ENCODE measurements at regions not wholly inside any gene's neighbourhood (a gene's known extent, or its start where the extent isn't known, plus 50 kb on each side); places are given as distances from the start of the nearest gene placed in this dataset.

- Histone ChIP-seq H3K27ac (ENCODE audit: low read length) (no peak overlapping the region), H3K36me3 (ENCODE audit: control insufficient read depth, insufficient read depth, low read length) (no peaks in the 10 kb centered on the region), H3K9me3 (ENCODE audit: control insufficient read depth, insufficient read depth, low read length) (no peaks in the 10 kb centered on the region), H3K4me1 (ENCODE audit: control insufficient read depth, insufficient read depth, low read length) (no peaks in the 10 kb centered on the region), H3K4me3 (ENCODE audit: low read length) (no peak overlapping the region), H3K27me3 (ENCODE audit: control insufficient read depth, insufficient read depth, low read length) (no peaks in the 10 kb centered on the region)
- WGBS (ENCODE audit: insufficient coverage), result no CpG with 5 or more reads among the region's 1 CpG
- no peak for TF ChIP-seq CTCF (IDR thresholded peaks at IDR 0.05)
- Mint-ChIP-seq H3K4me1 (no peaks in the 10 kb centered on the region), H3K27ac (no peak overlapping the region), H3K9me3 (no peaks in the 10 kb centered on the region), H3K27me3 (ENCODE audit: low read depth in 2 of 2) (no peaks in the 10 kb centered on the region), H3K4me3 (no peak overlapping the region), H3K36me3 (no peaks in the 10 kb centered on the region)
- ATAC-seq (no peak), DNase-seq (no peak)
- intact Hi-C loops (cut with micrococcal nuclease), result no loop called here
Observed at GRCh38 chr20:24834310-24834709, 114.8 kb upstream of the CST7 start.

- no peak for ATAC-seq
- peaks cover 0 to 3% of the 10 kb centered on the region in 2 donors for H3K27me3 Mint-ChIP-seq (ENCODE audit: low read depth in 2 of 2)
Observed at GRCh38 chr20:24835195-24835594, 113.9 kb upstream of the CST7 start.

GRCh38 chr20:24836041-24836533 is 113.0 kb upstream of the CST7 start:
- Histone ChIP-seq H3K4me1 (ENCODE audit: control insufficient read depth, insufficient read depth, low read length) (no peaks in the 10 kb centered on the region), H3K9me3 (ENCODE audit: control insufficient read depth, insufficient read depth, low read length) (no peaks in the 10 kb centered on the region), H3K27ac (ENCODE audit: low read length) (no peak overlapping the region), H3K36me3 (ENCODE audit: control insufficient read depth, insufficient read depth, low read length) (no peaks in the 10 kb centered on the region), H3K27me3 (ENCODE audit: control insufficient read depth, insufficient read depth, low read length) (no peaks in the 10 kb centered on the region), H3K4me3 (ENCODE audit: low read length) (no peak overlapping the region)
- H3K36me3 Mint-ChIP-seq, result no peaks in the 10 kb centered on the region
- H3K9me3 Mint-ChIP-seq, result no peaks in the 10 kb centered on the region
- intact Hi-C loops (cut with micrococcal nuclease), result no loop called here
- H3K27ac Mint-ChIP-seq, result no peak overlapping the region
- WGBS (ENCODE audit: insufficient coverage), result 69% methylated on average over 3 of the region's 3 CpGs
- H3K27me3 Mint-ChIP-seq (ENCODE audit: low read depth in 2 of 2), result peaks cover 0 to 6% of the 10 kb centered on the region in 2 donors
- H3K4me1 Mint-ChIP-seq, result no peaks in the 10 kb centered on the region
- ATAC-seq (no peak), DNase-seq (no peak)
- no peak for TF ChIP-seq CTCF (IDR thresholded peaks at IDR 0.05)
- H3K4me3 Mint-ChIP-seq, result no peak overlapping the region

More at GRCh38 chr20:24835195-24835594, 113.9 kb upstream of the CST7 start:
- Histone ChIP-seq H3K27me3 (ENCODE audit: control insufficient read depth, insufficient read depth, low read length) (no peaks in the 10 kb centered on the region), H3K9me3 (ENCODE audit: control insufficient read depth, insufficient read depth, low read length) (no peaks in the 10 kb centered on the region), H3K4me3 (ENCODE audit: low read length) (no peak overlapping the region), H3K36me3 (ENCODE audit: control insufficient read depth, insufficient read depth, low read length) (no peaks in the 10 kb centered on the region), H3K4me1 (ENCODE audit: control insufficient read depth, insufficient read depth, low read length) (no peaks in the 10 kb centered on the region), H3K27ac (ENCODE audit: low read length) (no peak overlapping the region)
- no peaks in the 10 kb centered on the region for H3K4me1 Mint-ChIP-seq
- no peaks in the 10 kb centered on the region for H3K9me3 Mint-ChIP-seq
- 90% methylated on average over 5 of the region's 5 CpGs for WGBS (ENCODE audit: insufficient coverage)
- TF ChIP-seq CTCF (IDR thresholded peaks at IDR 0.05), result no peak
- intact Hi-C loops (cut with micrococcal nuclease), result no loop called here
- no peaks in the 10 kb centered on the region for H3K36me3 Mint-ChIP-seq
- no peak overlapping the region for H3K27ac Mint-ChIP-seq
- DNase-seq, result no peak
- H3K4me3 Mint-ChIP-seq, result no peak overlapping the region

- no peaks in the 10 kb centered on the region for H3K36me3 Mint-ChIP-seq
- Histone ChIP-seq H3K4me3 (ENCODE audit: low read length) (no peak overlapping the region), H3K27ac (ENCODE audit: low read length) (no peak overlapping the region), H3K27me3 (ENCODE audit: control insufficient read depth, insufficient read depth, low read length) (no peaks in the 10 kb centered on the region), H3K36me3 (ENCODE audit: control insufficient read depth, insufficient read depth, low read length) (no peaks in the 10 kb centered on the region), H3K9me3 (ENCODE audit: control insufficient read depth, insufficient read depth, low read length) (no peaks in the 10 kb centered on the region), H3K4me1 (ENCODE audit: control insufficient read depth, insufficient read depth, low read length) (no peaks in the 10 kb centered on the region)
- no peaks in the 10 kb centered on the region for H3K9me3 Mint-ChIP-seq
- no peak overlapping the region for H3K27ac Mint-ChIP-seq
- H3K4me3 Mint-ChIP-seq, result no peak overlapping the region
- peaks cover 0 to 7% of the 10 kb centered on the region in 2 donors for H3K27me3 Mint-ChIP-seq (ENCODE audit: low read depth in 2 of 2)
- no peak for ATAC-seq
- WGBS (ENCODE audit: insufficient coverage), result 72% methylated on average over 7 of the region's 9 CpGs
- intact Hi-C loops (cut with micrococcal nuclease), result no loop called here
- no peaks in the 10 kb centered on the region for H3K4me1 Mint-ChIP-seq
- TF ChIP-seq CTCF (IDR thresholded peaks at IDR 0.05), result no peak
- DNase-seq, result no peak
Observed at GRCh38 chr20:24836661-24837299, 112.3 kb upstream of the CST7 start.
